Body of pancreas (tissue), 4 donors: ENCODE measurements at regions not wholly inside any gene's neighbourhood (a gene's known extent, or its start where the extent isn't known, plus 50 kb on each side); places are given as distances from the start of the nearest gene placed in this dataset.

Source experiments
- POLR2A ChIP-seq, 3 donors: fragments of 450-650 bp; IDR thresholded peaks; one replicate each; pipeline ENCODE4 v1.6.1; 2016; ENCODE audit warnings: antibody characterized with exemption in 3 of 3, mild to moderate bottlenecking in 2 of 3
- TF ChIP-seq, protein P1 (sequence below), 7 experiments: fragments of 450-650 bp in 4 of 7; fragments of 200-600 bp in 3 of 7; sonication (generic) in 3 of 7; IDR thresholded peaks; one replicate each; pipeline ENCODE4 v1.5.1; 2016 to 2019; ENCODE audit warnings: antibody characterized with exemption in 7 of 7

DNA sequence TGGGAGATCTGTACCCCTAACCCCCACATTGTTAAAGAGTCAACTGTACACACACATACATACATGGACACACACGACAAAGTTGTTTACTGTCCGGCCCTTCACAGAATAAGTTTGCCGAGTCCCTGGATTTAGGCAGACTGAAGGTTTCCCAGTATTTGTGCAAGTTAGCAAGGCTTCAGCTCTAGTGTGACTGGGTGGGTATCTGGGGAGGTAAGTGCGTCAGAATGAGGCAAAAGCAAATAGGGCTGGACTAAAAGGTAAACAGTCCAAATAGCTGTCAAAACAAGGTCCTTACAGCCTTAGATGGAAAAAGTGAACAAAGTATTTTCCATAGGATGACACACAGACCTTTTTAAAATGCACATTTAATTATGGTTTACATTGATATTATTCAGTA is 228.4 kb upstream of the UFM1 start:
- TF ChIP-seq, protein P1, sequence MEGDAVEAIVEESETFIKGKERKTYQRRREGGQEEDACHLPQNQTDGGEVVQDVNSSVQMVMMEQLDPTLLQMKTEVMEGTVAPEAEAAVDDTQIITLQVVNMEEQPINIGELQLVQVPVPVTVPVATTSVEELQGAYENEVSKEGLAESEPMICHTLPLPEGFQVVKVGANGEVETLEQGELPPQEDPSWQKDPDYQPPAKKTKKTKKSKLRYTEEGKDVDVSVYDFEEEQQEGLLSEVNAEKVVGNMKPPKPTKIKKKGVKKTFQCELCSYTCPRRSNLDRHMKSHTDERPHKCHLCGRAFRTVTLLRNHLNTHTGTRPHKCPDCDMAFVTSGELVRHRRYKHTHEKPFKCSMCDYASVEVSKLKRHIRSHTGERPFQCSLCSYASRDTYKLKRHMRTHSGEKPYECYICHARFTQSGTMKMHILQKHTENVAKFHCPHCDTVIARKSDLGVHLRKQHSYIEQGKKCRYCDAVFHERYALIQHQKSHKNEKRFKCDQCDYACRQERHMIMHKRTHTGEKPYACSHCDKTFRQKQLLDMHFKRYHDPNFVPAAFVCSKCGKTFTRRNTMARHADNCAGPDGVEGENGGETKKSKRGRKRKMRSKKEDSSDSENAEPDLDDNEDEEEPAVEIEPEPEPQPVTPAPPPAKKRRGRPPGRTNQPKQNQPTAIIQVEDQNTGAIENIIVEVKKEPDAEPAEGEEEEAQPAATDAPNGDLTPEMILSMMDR (IDR thresholded peaks at IDR 0.05): no peak
- no peak for TF ChIP-seq POLR2A (IDR thresholded peaks at IDR 0.05)
